IMR-90 (cell line): ENCODE measurements at regions not wholly inside any gene's neighbourhood (a gene's known extent, or its start where the extent isn't known, plus 50 kb on each side); places are given as distances from the start of the nearest gene placed in this dataset.

ENCODE experiments used
- ATAC-seq: fragments of 200-7000 bp; cut with Tn5 transposase; 2 replicates; pipeline ENCODE4 v1.9.1; 2020; ENCODE audit warnings: low read depth, mild to moderate bottlenecking, moderate library complexity
- BruUV-seq: library from RNA; stranded (reverse); fragments of 400-500 nt; replicated peaks from 2 replicates; lab custom pipeline; 2021; lab: Mats Ljungman, UMichigan
- CTCF ChIA-PET: fragments of 300-600 bp; formaldehyde crosslinking; extraction: SDS; loops from one replicate; lab custom pipeline; 2021; ENCODE audit warnings: antibody characterized with exemption; lab: Yijun Ruan, JAX
- POLR2A ChIA-PET: fragments of 300-600 bp; sonication (Branson Sonifier 250); formaldehyde crosslinking; loops from one replicate; lab custom pipeline; 2022; ENCODE audit warnings: antibody characterized with exemption; ENCODE audit not compliant: unreplicated experiment; lab: Charles Lee
- DNase-seq: peaks from one replicate; pipeline ENCODE4 v3.0.0; 2013
- H2AFZ ChIP-seq: replicated peaks from 2 replicates; pipeline ENCODE3; 2013; ENCODE audit warnings: low read length, mild to moderate bottlenecking; ENCODE audit not compliant: poor library complexity
- H2AK5ac ChIP-seq: 2 replicates; pipeline ENCODE4 v1.6.1; 2013; ENCODE audit warnings: low read depth, low read length, inconsistent platforms
- H2AK9ac ChIP-seq: replicated peaks from 2 replicates; pipeline ENCODE3; 2013; ENCODE audit warnings: mild to moderate bottlenecking, low read depth, low read length, moderate library complexity; ENCODE audit not compliant: poor library complexity
- H2BK120ac ChIP-seq: 2 replicates; pipeline ENCODE4 v1.6.1; 2013; ENCODE audit warnings: low read depth, low read length, inconsistent platforms
- H2BK15ac ChIP-seq: 3 replicates; pipeline ENCODE4 v1.6.1; 2013; ENCODE audit warnings: low read depth, low read length, inconsistent platforms
- H2BK20ac ChIP-seq: 2 replicates; pipeline ENCODE4 v1.6.1; 2013; ENCODE audit warnings: low read depth, mild to moderate bottlenecking, inconsistent platforms, low read length, moderate library complexity
- H2BK5ac ChIP-seq: 2 replicates; pipeline ENCODE4 v1.6.1; 2013; ENCODE audit warnings: mild to moderate bottlenecking, low read depth, low read length, inconsistent platforms; ENCODE audit not compliant: poor library complexity, severe bottlenecking
- H3K14ac ChIP-seq: replicated peaks from 2 replicates; pipeline ENCODE4 v1.6.1; 2013; ENCODE audit warnings: low read depth, low read length, inconsistent platforms
- H3K18ac ChIP-seq: 2 replicates; pipeline ENCODE4 v1.6.1; 2013; ENCODE audit warnings: low read depth, low read length, control low read depth
- H3K23ac ChIP-seq: 2 replicates; pipeline ENCODE4 v1.6.1; 2013; ENCODE audit warnings: low read depth, low read length, inconsistent platforms
- H3K27ac ChIP-seq: 2 replicates; pipeline ENCODE4 v1.5.1; 2013; ENCODE audit warnings: mild to moderate bottlenecking, control low read depth, low read length; ENCODE audit not compliant: insufficient read depth
- H3K27me3 ChIP-seq: 2 replicates; pipeline ENCODE4 v1.6.1; 2013; ENCODE audit warnings: low read length; ENCODE audit not compliant: control insufficient read depth, insufficient read depth
- H3K36me3 ChIP-seq: 2 replicates; pipeline ENCODE4 v1.6.1; 2013; ENCODE audit warnings: low read length, mixed read lengths; ENCODE audit not compliant: control insufficient read depth, insufficient read depth
- H3K4ac ChIP-seq: 2 replicates; pipeline ENCODE4 v1.6.1; 2013; ENCODE audit warnings: low read depth, low read length, inconsistent platforms
- H3K4me1 ChIP-seq: 2 replicates; pipeline ENCODE4 v1.6.1; 2013; ENCODE audit warnings: low read length, mixed read lengths; ENCODE audit not compliant: control insufficient read depth, insufficient read depth
- H3K4me2 ChIP-seq: 2 replicates; pipeline ENCODE4 v1.6.1; 2013; ENCODE audit warnings: low read depth, mild to moderate bottlenecking, control low read depth, low read length, moderate library complexity
- H3K4me3 ChIP-seq: 2 replicates; pipeline ENCODE4 v1.5.1; 2013; ENCODE audit warnings: low read depth, mild to moderate bottlenecking, control low read depth, low read length, moderate library complexity; ENCODE audit not compliant: insufficient read depth
- H3K56ac ChIP-seq: 2 replicates; pipeline ENCODE4 v1.6.1; 2013; ENCODE audit warnings: low read length, inconsistent platforms; ENCODE audit not compliant: insufficient read depth; ENCODE audit errors: extremely low read depth
- H3K79me1 ChIP-seq, 2 experiments: 2 replicates each; pipeline ENCODE4 v1.6.1; 2013; ENCODE audit warnings: low read length in 2 of 2, inconsistent platforms in 1 of 2, low read depth in 1 of 2
- H3K9ac ChIP-seq: 2 replicates; pipeline ENCODE4 v1.6.1; 2013; ENCODE audit warnings: low read depth, low read length, control low read depth
- H3K9me1 ChIP-seq: 2 replicates; pipeline ENCODE4 v1.6.1; 2013; ENCODE audit warnings: low read length, inconsistent platforms; ENCODE audit not compliant: insufficient read depth
- H3K9me3 ChIP-seq: 2 replicates; pipeline ENCODE4 v1.6.1; 2013; ENCODE audit warnings: low read length; ENCODE audit not compliant: control insufficient read depth, insufficient read depth
- H4K20me1 ChIP-seq: 2 replicates; pipeline ENCODE4 v1.6.1; 2013; ENCODE audit warnings: low read length, inconsistent platforms; ENCODE audit not compliant: insufficient read depth
- H4K5ac ChIP-seq: 2 replicates; pipeline ENCODE4 v1.6.1; 2013; ENCODE audit warnings: mild to moderate bottlenecking, low read depth, low read length, control low read depth
- H4K8ac ChIP-seq, 2 experiments: 2 replicates each; pipeline ENCODE4 v1.6.1; 2013; ENCODE audit warnings: low read depth in 2 of 2, low read length in 2 of 2, control low read depth in 1 of 2, inconsistent platforms in 1 of 2
- H4K91ac ChIP-seq: 2 replicates; pipeline ENCODE4 v1.6.1; 2013; ENCODE audit warnings: low read depth, low read length, inconsistent platforms; ENCODE audit not compliant: insufficient read depth
- NFE2L2 ChIP-seq: fragments of 150-350 bp; IDR thresholded peaks from 2 replicates; pipeline ENCODE4 v1.6.1; 2016; ENCODE audit warnings: low read depth, mild to moderate bottlenecking, low read length
- WGBS, 2 experiments: methylation state at CpG; one replicate each; pipeline versions ENCODE4 v1.1.5 to v1.1.7; 2013; ENCODE audit warnings: missing lambda C conversion rate in 2 of 2; ENCODE audit not compliant: insufficient read length in 1 of 2; ENCODE audit errors: extremely low coverage in 2 of 2; 5-methylcytosine and 5-hydroxymethylcytosine counted together
- dilution Hi-C: fragments of 300-500 bp; cut with HindIII; formaldehyde crosslinking; loops from one replicate; pipeline ENCODE4 v1.14.3; 2018; ENCODE audit warnings: low sequenced_read_pairs; ENCODE audit not compliant: unreplicated experiment
- in situ Hi-C: fragments of 300-500 bp; cut with MboI; formaldehyde crosslinking; loops from 3 replicates; pipeline ENCODE4 v1.14.3; 2019; ENCODE audit warnings: low sequenced_read_pairs, inconsistent platforms, mixed read lengths
- intact Hi-C: fragments of 100-400 bp; cut with micrococcal nuclease; formaldehyde crosslinking; loops from 2 replicates; pipeline ENCODE4 v1.10.0; 2022

GRCh38 chr2:194252127-194252526, 1404.9 kb upstream of the SLC39A10 start:
- H3K23ac ChIP-seq = no peak overlapping the region
- H3K27me3 ChIP-seq = no peaks in the 10 kb centered on the region

More at GRCh38 chr2:194252127-194252526, 1404.9 kb upstream of the SLC39A10 start:
- Histone ChIP-seq H2AFZ (no peak overlapping the region), H2AK5ac (no peak overlapping the region), H4K91ac (no peak overlapping the region), H4K20me1 (no peaks in the 10 kb centered on the region), H4K8ac (no peak overlapping the region), H3K79me1 (no peaks in the 10 kb centered on the region), H3K4ac (no peak overlapping the region), H3K9ac (no peak overlapping the region), H2BK120ac (no peak overlapping the region), H3K56ac (no peak overlapping the region), H2BK5ac (no peak overlapping the region), H3K4me1 (no peaks in the 10 kb centered on the region), H3K36me3 (no peaks in the 10 kb centered on the region), H2BK15ac (no peak overlapping the region), H2BK20ac (no peak overlapping the region), H3K27ac (no peak overlapping the region), H3K4me2 (no peak overlapping the region), H3K14ac (no peak overlapping the region), H3K4me3 (no peak overlapping the region), H2AK9ac (no peak overlapping the region), H3K9me3 (peaks cover 15% of the 10 kb centered on the region; the same call in 1 of the 2 replicates), H3K18ac (no peak overlapping the region), H3K9me1 (no peaks in the 10 kb centered on the region), H4K5ac (no peak overlapping the region)
- no peak for DNase-seq
- no peak for ATAC-seq
- ChIA-PET CTCF (no interaction called here), POLR2A (no interaction called here)
- intact Hi-C loops = no loop called here
- no TSS peak for BruUV-seq
- in situ Hi-C loops = no loop called here
- WGBS, 2 experiments = no CpG with 5 or more reads among the region's 2 CpGs
- dilution Hi-C loops = no loop called here
- no peak for TF ChIP-seq NFE2L2
